GM23338 (cell line): ENCODE measurements at regions not wholly inside any gene's neighbourhood (a gene's known extent, or its start where the extent isn't known, plus 50 kb on each side); places are given as distances from the start of the nearest gene placed in this dataset.

ENCODE experiments used
- ATAC-seq: fragments of 200-7000 bp; cut with Tn5 transposase; 3 replicates; pipeline ENCODE4 v1.9.1; 2020
- DNase-seq: peaks from one replicate; pipeline ENCODE4 v3.0.0-alpha.2; 2015; ENCODE audit warnings: low spot score
- H2AFZ ChIP-seq: fragments of 200-600 bp; sonication (generic); 2 replicates; pipeline ENCODE4 v1.8.0; 2016; ENCODE audit warnings: antibody characterized with exemption, mild to moderate bottlenecking, moderate library complexity
- H3F3A ChIP-seq: fragments of 200-600 bp; sonication (generic); replicated peaks from 2 replicates; pipeline ENCODE4 v1.8.0; 2017; ENCODE audit warnings: antibody characterized with exemption, mixed run types, low read depth
- H3K27ac ChIP-seq: fragments of 200-600 bp; sonication (generic); 2 replicates; pipeline ENCODE4 v1.6.1; 2016; ENCODE audit warnings: low read depth
- H3K27me3 ChIP-seq: fragments of 200-600 bp; sonication (generic); 2 replicates; pipeline ENCODE4 v1.8.0; 2016; ENCODE audit warnings: mild to moderate bottlenecking, mixed run types, moderate library complexity; ENCODE audit not compliant: insufficient read depth
- H3K36me3 ChIP-seq: fragments of 200-600 bp; sonication (generic); 2 replicates; pipeline ENCODE4 v1.8.0; 2016; ENCODE audit warnings: mild to moderate bottlenecking; ENCODE audit not compliant: insufficient read depth
- H3K4me1 ChIP-seq: fragments of 200-600 bp; sonication (generic); 2 replicates; pipeline ENCODE4 v1.8.0; 2016; ENCODE audit warnings: mild to moderate bottlenecking, moderate library complexity; ENCODE audit not compliant: insufficient read depth
- H3K4me2 ChIP-seq: fragments of 200-600 bp; sonication (generic); 2 replicates; pipeline ENCODE4 v1.7.1; 2017; ENCODE audit warnings: mixed run types
- H3K4me3 ChIP-seq: fragments of 200-600 bp; sonication (generic); 2 replicates; pipeline ENCODE4 v1.6.1; 2016; ENCODE audit warnings: mixed run types
- H3K79me2 ChIP-seq: fragments of 200-600 bp; sonication (generic); replicated peaks from 2 replicates; pipeline ENCODE4 v1.8.0; 2017; ENCODE audit warnings: mild to moderate bottlenecking; ENCODE audit not compliant: insufficient read depth
- H3K9me2 ChIP-seq: fragments of 200-600 bp; sonication (generic); 2 replicates; pipeline ENCODE4 v1.8.0; 2017; ENCODE audit not compliant: insufficient read depth
- H4K20me1 ChIP-seq: fragments of 200-600 bp; sonication (generic); replicated peaks from 2 replicates; pipeline ENCODE4 v1.8.0; 2017; ENCODE audit warnings: mild to moderate bottlenecking; ENCODE audit not compliant: insufficient read depth
- H3K27ac Mint-ChIP-seq: 2 replicates; pipeline ENCODE4 v1.8.0; 2020; ENCODE audit warnings: inconsistent platforms, mild to moderate bottlenecking, moderate library complexity, mixed read lengths
- H3K27me3 Mint-ChIP-seq: 3 replicates; pipeline ENCODE4 v1.8.0; 2022; ENCODE audit warnings: low read depth, mild to moderate bottlenecking, moderate library complexity, mixed read lengths, inconsistent platforms; ENCODE audit not compliant: insufficient read depth, poor library complexity
- H3K36me3 Mint-ChIP-seq: 3 replicates; pipeline ENCODE4 v1.8.0; 2021; ENCODE audit warnings: low read depth, mild to moderate bottlenecking, inconsistent platforms, moderate library complexity, mixed read lengths
- H3K4me1 Mint-ChIP-seq: 3 replicates; pipeline ENCODE4 v1.8.0; 2020; ENCODE audit warnings: mild to moderate bottlenecking, inconsistent platforms, mixed read lengths
- H3K4me3 Mint-ChIP-seq: 3 replicates; pipeline ENCODE4 v1.8.0; 2021; ENCODE audit warnings: moderate library complexity, mild to moderate bottlenecking, inconsistent platforms, mixed read lengths
- H3K9me3 Mint-ChIP-seq: 3 replicates; pipeline ENCODE4 v1.8.0; 2020; ENCODE audit warnings: moderate library complexity, mild to moderate bottlenecking, inconsistent platforms, mixed read lengths
- CREB1 ChIP-seq: fragments of 250-450 bp; sonication (Bioruptor Pico); IDR thresholded peaks from 2 replicates; pipeline ENCODE4 v1.5.0; 2020; ENCODE audit warnings: low read depth, mild to moderate bottlenecking, moderate library complexity
- EZH2 ChIP-seq: fragments of 200-600 bp; sonication (generic); IDR thresholded peaks from one replicate; pipeline ENCODE4 v1.8.0; 2017; ENCODE audit warnings: antibody characterized with exemption, mild to moderate bottlenecking, low read depth; ENCODE audit not compliant: unreplicated experiment
- EZH2phosphoT487 ChIP-seq: fragments of 200-600 bp; sonication (generic); IDR thresholded peaks from one replicate; pipeline ENCODE4 v1.8.1; 2018; ENCODE audit warnings: antibody characterized with exemption; ENCODE audit not compliant: unreplicated experiment
- NANOG ChIP-seq: IDR thresholded peaks from 2 replicates; pipeline ENCODE4 v1.6.1; 2016; ENCODE audit warnings: antibody characterized with exemption, borderline replicate concordance
- POLR2AphosphoS5 ChIP-seq: IDR thresholded peaks from 2 replicates; pipeline ENCODE4 v1.6.1; 2016; ENCODE audit warnings: antibody characterized with exemption, low read depth
- REST ChIP-seq: IDR thresholded peaks from one replicate; pipeline ENCODE4 v1.6.1; 2018; ENCODE audit warnings: antibody characterized with exemption; ENCODE audit not compliant: unreplicated experiment
- STAT1 ChIP-seq: IDR thresholded peaks from one replicate; pipeline ENCODE4 v1.6.1; 2016; ENCODE audit warnings: antibody characterized with exemption; ENCODE audit not compliant: unreplicated experiment
- ZNF331 ChIP-seq: fragments of 250-450 bp; sonication (Bioruptor Pico); IDR thresholded peaks from 2 replicates; pipeline ENCODE4 v1.5.0; 2020; ENCODE audit warnings: low read depth, mild to moderate bottlenecking, moderate library complexity
- TF ChIP-seq, protein P1 (sequence below): IDR thresholded peaks from 2 replicates; pipeline ENCODE4 v1.6.1; 2016; ENCODE audit warnings: antibody characterized with exemption

GRCh38 chr12:116633476-116633875, 74.3 kb downstream of the MAP1LC3B2 start (continued):
- TF ChIP-seq, protein P1, sequence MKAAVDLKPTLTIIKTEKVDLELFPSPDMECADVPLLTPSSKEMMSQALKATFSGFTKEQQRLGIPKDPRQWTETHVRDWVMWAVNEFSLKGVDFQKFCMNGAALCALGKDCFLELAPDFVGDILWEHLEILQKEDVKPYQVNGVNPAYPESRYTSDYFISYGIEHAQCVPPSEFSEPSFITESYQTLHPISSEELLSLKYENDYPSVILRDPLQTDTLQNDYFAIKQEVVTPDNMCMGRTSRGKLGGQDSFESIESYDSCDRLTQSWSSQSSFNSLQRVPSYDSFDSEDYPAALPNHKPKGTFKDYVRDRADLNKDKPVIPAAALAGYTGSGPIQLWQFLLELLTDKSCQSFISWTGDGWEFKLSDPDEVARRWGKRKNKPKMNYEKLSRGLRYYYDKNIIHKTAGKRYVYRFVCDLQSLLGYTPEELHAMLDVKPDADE: no peak
- TF ChIP-seq CREB1 (CRISPR knock-in tag): no peak
- TF ChIP-seq NANOG: no peak
- TF ChIP-seq REST: no peak

DNA sequence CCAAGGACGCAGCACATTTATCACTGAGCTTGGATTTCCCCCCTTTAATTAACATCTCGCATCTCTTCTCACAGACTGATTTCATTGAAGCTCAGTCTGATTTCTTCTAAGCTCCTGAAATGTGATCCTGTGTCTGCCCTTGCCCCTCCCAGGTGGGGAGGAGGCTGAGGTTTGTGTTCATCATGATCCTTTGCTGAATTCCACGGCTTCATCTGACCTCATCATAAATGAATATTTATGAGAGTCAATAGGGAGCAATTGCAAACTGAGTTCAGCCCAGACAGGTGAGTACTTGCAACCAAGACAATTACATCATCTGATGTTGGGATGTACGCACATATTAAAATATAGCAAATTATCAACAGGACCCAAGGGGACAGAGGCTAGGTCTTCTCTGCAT, 72.4 kb downstream of the MAP1LC3B2 start:
- Histone ChIP-seq H3K27me3 (no peaks in the 10 kb centered on the region), H3K79me2 (no peaks in the 10 kb centered on the region), H3K36me3 (no peaks in the 10 kb centered on the region), H3K4me2 (0 out of 2 replicates have a peak overlapping the region, but pooled peaks have one; percentile 48), H3K4me3 (no peak overlapping the region), H2AFZ (peak overlapping the region; percentile 67; the same call in 1 of the 2 replicates), H3K27ac (no peak overlapping the region), H3K9me2 (no peaks in the 10 kb centered on the region), H3F3A (no peaks in the 10 kb centered on the region), H3K4me1 (peaks cover 16% of the 10 kb centered on the region), H4K20me1 (no peaks in the 10 kb centered on the region)
- Mint-ChIP-seq H3K27me3 (peaks cover 2% of the 10 kb centered on the region), H3K4me1 (peaks cover 19% of the 10 kb centered on the region), H3K4me3 (no peak overlapping the region), H3K9me3 (no peaks in the 10 kb centered on the region), H3K36me3 (no peaks in the 10 kb centered on the region), H3K27ac (no peak overlapping the region)
- peak; percentile 34 for DNase-seq
- peak; percentile 70 for ATAC-seq
- TF ChIP-seq POLR2AphosphoS5: no peak
- TF ChIP-seq STAT1: no peak
- no peak for TF ChIP-seq EZH2
- no peak for TF ChIP-seq EZH2phosphoT487
- no peak for TF ChIP-seq REST
- no peak for TF ChIP-seq ZNF331 (CRISPR knock-in tag)
- TF ChIP-seq, protein P1: no peak
